Heart right ventricle (tissue), 16 donors: ENCODE measurements at regions not wholly inside any gene's neighbourhood (a gene's known extent, or its start where the extent isn't known, plus 50 kb on each side); places are given as distances from the start of the nearest gene placed in this dataset.

ENCODE experiments used
- ATAC-seq, 8 donors: fragments of 200-7000 bp; cut with Tn5 transposase; one replicate each; pipeline ENCODE4 v1.9.1; 2020; ENCODE audit warnings: mild to moderate bottlenecking in 8 of 8, moderate library complexity in 8 of 8, moderate number of reproducible peaks in 1 of 8
- DNase-seq, 2 donors: peaks; one replicate each; pipeline ENCODE4 v3.0.0-alpha.2; 2020
- H3K27ac ChIP-seq, 10 donors: fragments of 200-600 bp; sonication (generic) in 2 of 10; one replicate each; pipeline versions ENCODE4 v1.5.0 to v1.8.0; 2020 to 2022; ENCODE audit warnings: mild to moderate bottlenecking in 3 of 10
- H3K27me3 ChIP-seq, 7 donors: fragments of 200-600 bp; one replicate each; pipeline ENCODE4 v1.8.0; 2021 to 2022; ENCODE audit warnings: mild to moderate bottlenecking in 2 of 7
- H3K36me3 ChIP-seq, 9 donors: fragments of 200-600 bp; sonication (generic) in 1 of 9; one replicate each; pipeline versions ENCODE4 v1.5.0 to v1.8.0; 2020 to 2022; ENCODE audit warnings: mild to moderate bottlenecking in 2 of 9
- H3K4me1 ChIP-seq, 9 donors: fragments of 200-600 bp; sonication (generic) in 1 of 9; one replicate each; pipeline versions ENCODE4 v1.5.0 to v1.8.0; 2020 to 2022; ENCODE audit warnings: mild to moderate bottlenecking in 4 of 9
- H3K4me3 ChIP-seq, 10 donors: fragments of 200-600 bp; sonication (generic) in 2 of 10; one replicate each; pipeline versions ENCODE4 v1.5.0 to v1.8.0; 2020 to 2022; ENCODE audit warnings: mild to moderate bottlenecking in 7 of 10, moderate library complexity in 2 of 10
- H3K9me3 ChIP-seq, 11 donors: fragments of 200-600 bp in 10 of 11; sonication (generic) in 2 of 11; one replicate each; pipeline versions ENCODE4 v1.5.0 to v1.8.0; 2013 to 2022; ENCODE audit warnings: mild to moderate bottlenecking in 2 of 11, control low read depth in 1 of 11, moderate library complexity in 1 of 11
- CTCF ChIP-seq, 9 donors: fragments of 200-600 bp; sonication (generic) in 2 of 9; IDR thresholded peaks; one replicate each; pipeline versions ENCODE4 v1.5.0 to v1.8.0; 2021 to 2022; ENCODE audit warnings: antibody characterized with exemption in 9 of 9, mild to moderate bottlenecking in 5 of 9, moderate library complexity in 1 of 9
- WGBS, 2 donors: extraction: QIAGEN DNeasy Blood & Tissue Kit; methylation state at CpG; one replicate each; pipeline ENCODE4 v1.1.7; 2013; ENCODE audit warnings: inconsistent platforms in 1 of 2; 5-methylcytosine and 5-hydroxymethylcytosine counted together
- intact Hi-C, 10 donors: fragments of 100-400 bp; cut with DNase I; formaldehyde crosslinking; loops; one replicate each; pipeline versions ENCODE4 v1.11.1 to v1.14.2; 2022
- donor health status: Arrhythmogenic right ventricular cardiomyopathy.
- donor health status: ischemic (EF 13 %, LVEDD 7.1; RV severe dilation, severe dysfunction).
- donor health status: healthy with polysubstance abuse.
- donor health status: DM: no; HTN: yes; CAD: no.
- donor health status: DM: no; HTN: no; CAD: no.
- donor health status: ischemic (EF 25% LVEDD 6.9; RV normal size, moderate dysfunction).
- donor health status: ischemic (EF 25% LVEDD 5.7; RV mildly dilated, moderate dysfunction).
- donor health status: healthy.
- donor health status: DM: yes; HTN: yes; CAD: no.
- donor health status: Ischemic cardiomyopathy.
- donor health status: ischemic (EF 35%, LVEDD 5.7; RV mildly dilated, moderate dysfunction).
- donor health status: nonischemic (EF 11% LVEDD 7.7; RV severe dilation, severe dysfunction).
- donor health status: DM: yes; HTN: yes; CAD: no.
- donor health status: PGD.
- donor health status: ischemic (EF 29% LVEDD 5.4; RV normal size, mild dysfunction).
- donor health status: nonischemic (EF 23%, LVEDD 6.1; RV moderate dilation, normal function).

GRCh38 chr9:129335464-129336129, 157.5 kb upstream of the IER5L start:
- no peak for TF ChIP-seq CTCF (IDR thresholded peaks at IDR 0.05)
- Histone ChIP-seq H3K9me3 (peaks cover 0 to 12% (median 6%) of the 10 kb centered on the region in 11 donors), H3K4me3 (no peak overlapping the region), H3K27ac (peak overlapping the region in 9 of 10 donors; percentile 6 to 96 (median 91)), H3K36me3 (no peaks in the 10 kb centered on the region), H3K4me1 (peaks cover 19 to 65% (median 44%) of the 10 kb centered on the region in 9 donors), H3K27me3 (no peaks in the 10 kb centered on the region)
- WGBS, 2 donors: 71 to 73% methylated on average over 7 of the region's 7 CpGs
- intact Hi-C loops: loop anchor here in 7 of 10 donors (2.0 to 10.0 kb wide), 9 partner anchors 47 to 279 kb away; partner anchors contain the start of gene IER5L (in 1 of the 7)
- DNase-seq (no peak), ATAC-seq (peak in 4 of 8 donors; percentile 12 to 33 (median 23))

- ATAC-seq: peak; percentile 87 to 95 (median 91)
- Histone ChIP-seq H3K27me3 (no peaks in the 10 kb centered on the region), H3K4me1 (peaks cover 19 to 59% (median 52%) of the 10 kb centered on the region in 9 donors), H3K27ac (peak overlapping the region; percentile 69 to 96 (median 88)), H3K36me3 (no peaks in the 10 kb centered on the region), H3K4me3 (peak overlapping the region in 8 of 10 donors; percentile 2 to 39 (median 29)), H3K9me3 (peaks cover 0 to 17% (median 9%) of the 10 kb centered on the region in 11 donors)
- WGBS, 2 donors: 3 to 5% methylated on average over 28 of the region's 28 CpGs
- peak in 4 of 9 donors; percentile 7 to 22 (median 11) for TF ChIP-seq CTCF (IDR thresholded peaks at IDR 0.05)
- peak; percentile 88 to 89 for DNase-seq
- intact Hi-C loops: loop anchor here in 6 of 10 donors (2.0 to 10.0 kb wide), 9 partner anchors 78 to 280 kb away; partner anchors contain the start of gene IER5L (in 2 of the 6)
These were observed 156.3 kb upstream of the IER5L start for GRCh38 chr9:129334105-129334935.

GRCh38 chr9:129333617-129334104, 155.6 kb upstream of the IER5L start:
- intact Hi-C loops: loop anchor here in 6 of 10 donors (2.0 to 10.0 kb wide), 9 partner anchors 79 to 281 kb away; partner anchors contain the start of gene IER5L (in 2 of the 6)

More at GRCh38 chr9:129333617-129334104, 155.6 kb upstream of the IER5L start:
- Histone ChIP-seq H3K4me1 (peaks cover 24 to 64% (median 56%) of the 10 kb centered on the region in 9 donors), H3K27me3 (no peaks in the 10 kb centered on the region), H3K27ac (peak overlapping the region; percentile 69 to 96 (median 88)), H3K36me3 (no peaks in the 10 kb centered on the region), H3K9me3 (peaks cover 0 to 17% (median 9%) of the 10 kb centered on the region in 11 donors), H3K4me3 (peak overlapping the region in 7 of 10 donors; percentile 6 to 39 (median 30))
- no peak for TF ChIP-seq CTCF (IDR thresholded peaks at IDR 0.05)
- ATAC-seq (peak in 4 of 8 donors; percentile 1 to 22 (median 10)), DNase-seq (no peak)
- WGBS, 2 donors: 56 to 57% methylated on average over 10 of the region's 10 CpGs
